ENCODE measurements at regions not wholly inside any gene's neighbourhood (a gene's known extent, or its start where the extent isn't known, plus 50 kb on each side); places are given as distances from the start of the nearest gene placed in this dataset.

- TF ChIP-seq, protein P1, sequence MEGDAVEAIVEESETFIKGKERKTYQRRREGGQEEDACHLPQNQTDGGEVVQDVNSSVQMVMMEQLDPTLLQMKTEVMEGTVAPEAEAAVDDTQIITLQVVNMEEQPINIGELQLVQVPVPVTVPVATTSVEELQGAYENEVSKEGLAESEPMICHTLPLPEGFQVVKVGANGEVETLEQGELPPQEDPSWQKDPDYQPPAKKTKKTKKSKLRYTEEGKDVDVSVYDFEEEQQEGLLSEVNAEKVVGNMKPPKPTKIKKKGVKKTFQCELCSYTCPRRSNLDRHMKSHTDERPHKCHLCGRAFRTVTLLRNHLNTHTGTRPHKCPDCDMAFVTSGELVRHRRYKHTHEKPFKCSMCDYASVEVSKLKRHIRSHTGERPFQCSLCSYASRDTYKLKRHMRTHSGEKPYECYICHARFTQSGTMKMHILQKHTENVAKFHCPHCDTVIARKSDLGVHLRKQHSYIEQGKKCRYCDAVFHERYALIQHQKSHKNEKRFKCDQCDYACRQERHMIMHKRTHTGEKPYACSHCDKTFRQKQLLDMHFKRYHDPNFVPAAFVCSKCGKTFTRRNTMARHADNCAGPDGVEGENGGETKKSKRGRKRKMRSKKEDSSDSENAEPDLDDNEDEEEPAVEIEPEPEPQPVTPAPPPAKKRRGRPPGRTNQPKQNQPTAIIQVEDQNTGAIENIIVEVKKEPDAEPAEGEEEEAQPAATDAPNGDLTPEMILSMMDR (IDR thresholded peaks at IDR 0.05; ENCODE audit: low read depth, low read length) = no peak
- DNase-seq (ENCODE audit: extremely low read depth, low read depth) = no peak
These were observed 66.3 kb upstream of the FBXL4 start for GRCh38 chr6:99014061-99014460.

DNA sequence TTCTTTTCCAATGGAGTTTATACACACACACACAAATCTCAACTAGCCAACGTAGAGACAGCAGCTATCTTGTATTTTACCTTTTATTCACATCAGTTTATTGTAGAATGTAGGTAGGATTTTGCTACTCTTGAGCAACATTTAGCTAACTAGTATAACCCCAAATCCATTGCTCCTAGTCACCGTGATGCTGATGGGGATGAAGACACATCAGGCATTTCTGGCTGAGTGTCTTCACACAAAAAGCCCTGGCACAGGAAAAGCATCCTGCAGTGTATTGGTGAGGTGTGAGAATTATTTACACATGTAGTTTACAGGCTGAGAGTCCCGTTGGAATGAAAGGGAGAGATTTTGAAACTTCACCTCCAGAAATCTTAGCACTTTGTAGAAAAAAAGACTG, 65.9 kb upstream of the FBXL4 start:
- TF ChIP-seq, protein P1 (IDR thresholded peaks at IDR 0.05; ENCODE audit: low read depth, low read length) = no peak
- DNase-seq (ENCODE audit: extremely low read depth, low read depth) = no peak

GRCh38 chr6:99013145-99013544, 65.4 kb upstream of the FBXL4 start:
- TF ChIP-seq, protein P1 (IDR thresholded peaks at IDR 0.05; ENCODE audit: low read depth, low read length) = no peak
- peak; percentile 58 for DNase-seq (ENCODE audit: extremely low read depth, low read depth)

GRCh38 chr6:99011151-99011550, 63.4 kb upstream of the FBXL4 start:
- DNase-seq (ENCODE audit: extremely low read depth, low read depth) = peak; percentile 11

DNA sequence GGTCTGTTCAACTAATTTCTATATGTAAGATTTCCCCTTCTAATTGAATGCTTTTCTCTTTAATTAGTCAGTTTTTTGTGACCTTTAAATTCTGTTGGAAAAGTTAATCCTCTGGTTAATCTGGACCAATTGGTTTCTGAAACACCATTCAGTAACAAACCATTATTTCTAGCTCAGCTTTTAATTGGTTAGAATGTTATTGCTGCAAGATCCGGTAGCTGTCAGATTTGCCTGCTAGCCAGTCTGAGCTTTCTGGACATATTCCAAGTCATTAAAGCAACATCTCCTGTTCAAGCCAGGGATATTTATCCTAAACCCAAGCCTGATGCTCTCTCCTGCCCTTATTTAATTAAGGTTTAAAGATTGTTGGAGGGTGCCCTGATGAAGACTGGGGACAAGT, 55.1 kb upstream of the FBXL4 start:
- no peak for DNase-seq (ENCODE audit: extremely low read depth, low read depth)
- TF ChIP-seq, protein P1 (IDR thresholded peaks at IDR 0.05; ENCODE audit: low read depth, low read length) = no peak

More at GRCh38 chr6:99011151-99011550, 63.4 kb upstream of the FBXL4 start:
- TF ChIP-seq, protein P1 (IDR thresholded peaks at IDR 0.05; ENCODE audit: low read depth, low read length) = no peak

- DNase-seq (ENCODE audit: extremely low read depth, low read depth) = no peak
- TF ChIP-seq, protein P1 (IDR thresholded peaks at IDR 0.05; ENCODE audit: low read depth, low read length) = no peak
These were observed 50.4 kb upstream of the FBXL4 start for GRCh38 chr6:98998103-98998502.
